ENCODE measurements at regions not wholly inside any gene's neighbourhood (a gene's known extent, or its start where the extent isn't known, plus 50 kb on each side); places are given as distances from the start of the nearest gene placed in this dataset.
A peak's percentile ranks its signal among the peaks of the same experiment; 100 is the strongest.
"Not testable (repeated sequence)": the region's sequence is repeated elsewhere in the genome, so short reads cannot be mapped to it uniquely, and the experiment has no call there.

DNA sequence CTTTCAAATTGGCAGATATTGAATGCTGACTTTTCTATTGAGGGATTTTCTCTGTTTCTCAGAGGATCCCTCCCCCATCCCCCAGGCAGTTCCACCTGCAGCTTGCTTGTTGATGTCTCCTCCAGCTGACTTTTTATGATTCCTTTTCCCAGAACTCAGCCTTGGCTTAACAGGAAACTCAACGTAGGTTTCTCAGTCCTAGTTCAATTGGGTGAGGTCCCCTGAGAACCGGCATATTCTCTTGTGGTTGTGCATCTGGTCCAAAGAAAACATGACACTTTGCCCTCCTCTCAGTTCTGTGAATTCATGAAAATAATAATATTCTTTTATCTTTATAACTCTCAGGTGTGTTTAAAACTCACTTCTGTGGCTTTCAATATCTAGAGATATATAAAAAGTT lies 1222.1 kb downstream of the OTOL1 start:
- DNase-seq (ENCODE audit: low read depth, low spot score): no peak

DNA sequence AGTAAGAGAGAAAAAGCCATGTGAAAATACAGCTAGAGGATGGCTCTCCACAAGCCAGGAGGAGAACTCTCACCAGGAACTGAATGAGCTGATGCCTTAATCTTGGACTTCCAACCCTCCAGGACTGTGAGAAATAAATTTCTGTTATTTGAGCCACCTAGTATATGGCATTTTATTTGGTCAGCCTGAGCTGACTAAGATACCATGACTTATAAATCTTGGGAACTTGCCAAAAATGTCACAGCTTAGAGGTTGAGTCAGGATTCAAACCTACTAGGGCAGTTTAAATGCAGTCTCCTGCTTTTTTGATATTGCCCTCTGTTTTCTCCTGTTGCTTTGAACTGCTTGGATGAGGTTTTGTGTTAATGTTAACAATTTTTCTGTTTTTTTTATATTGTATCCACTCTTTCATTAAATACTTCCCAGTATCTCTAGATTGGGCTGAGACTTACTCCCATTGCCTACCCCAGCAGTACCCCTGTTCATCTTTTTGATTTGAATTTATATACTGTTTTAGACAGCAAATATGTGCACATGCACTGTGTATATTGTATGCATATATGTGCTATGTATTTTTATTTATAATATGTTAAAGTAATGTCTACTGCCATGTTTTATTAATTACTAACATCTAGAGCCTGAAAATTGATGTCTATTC lies 1223.2 kb downstream of the OTOL1 start:
- no peak for DNase-seq (ENCODE audit: low read depth, low spot score)

DNA sequence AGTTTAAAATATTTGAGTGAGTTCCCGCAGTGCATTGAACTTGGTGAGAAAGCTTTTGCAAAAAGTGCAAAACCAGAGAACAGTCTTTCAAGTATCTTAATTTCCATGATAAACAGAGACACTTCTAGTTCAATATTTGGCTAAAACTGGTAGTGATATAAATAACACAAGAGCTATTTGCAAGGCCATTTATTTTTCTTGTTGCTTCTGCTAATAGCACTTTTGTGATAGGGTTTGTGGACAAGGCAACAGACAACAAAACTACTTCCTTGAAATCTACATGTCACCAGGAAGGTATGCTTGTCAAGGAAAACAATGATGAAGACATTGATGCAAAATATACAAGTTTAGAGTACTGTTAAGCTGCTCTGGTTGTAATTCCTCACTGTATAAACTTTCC lies 1225.1 kb downstream of the OTOL1 start:
- DNase-seq (ENCODE audit: low read depth, low spot score): no peak

DNA sequence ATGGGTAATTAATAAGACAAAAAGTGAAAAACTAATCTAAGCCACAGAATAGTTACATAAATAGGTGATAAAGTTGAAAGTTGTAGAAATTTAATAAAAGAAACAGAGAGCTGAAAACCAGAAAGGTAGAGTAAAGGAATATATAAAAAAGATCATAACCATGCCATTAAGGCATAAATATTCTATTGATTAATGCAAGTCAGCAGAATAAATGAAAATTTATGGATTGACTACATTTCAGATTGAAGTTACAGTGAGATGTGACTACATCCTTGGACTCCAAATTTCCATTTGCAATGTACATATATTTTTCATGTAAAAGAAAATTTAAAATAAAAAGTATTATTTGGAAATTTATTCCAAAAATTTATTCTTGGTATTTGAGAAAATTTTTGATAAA lies 1225.7 kb downstream of the OTOL1 start:
- DNase-seq (ENCODE audit: low read depth, low spot score): no peak

DNA sequence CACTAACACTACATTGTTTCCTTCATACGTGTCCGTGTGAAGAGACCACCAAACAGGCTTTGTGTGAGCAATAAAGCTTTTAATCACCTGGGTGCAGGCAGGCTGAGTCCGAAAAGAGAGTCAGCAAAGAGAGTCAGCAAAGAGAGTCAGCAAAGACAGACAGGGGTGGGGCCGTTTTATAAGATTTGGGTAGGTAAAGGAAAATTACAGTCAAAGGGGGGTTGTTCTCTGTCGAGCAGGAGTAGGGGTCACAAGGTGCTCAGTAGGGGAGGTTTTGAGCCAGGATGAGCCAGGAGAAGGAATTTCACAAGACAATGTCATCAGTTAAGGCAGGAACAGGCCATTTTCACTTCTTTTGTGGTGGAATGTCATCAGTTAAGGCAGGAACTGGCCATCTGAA lies 1226.2 kb downstream of the OTOL1 start:
- DNase-seq (ENCODE audit: low read depth, low spot score): peak; percentile 26

DNA sequence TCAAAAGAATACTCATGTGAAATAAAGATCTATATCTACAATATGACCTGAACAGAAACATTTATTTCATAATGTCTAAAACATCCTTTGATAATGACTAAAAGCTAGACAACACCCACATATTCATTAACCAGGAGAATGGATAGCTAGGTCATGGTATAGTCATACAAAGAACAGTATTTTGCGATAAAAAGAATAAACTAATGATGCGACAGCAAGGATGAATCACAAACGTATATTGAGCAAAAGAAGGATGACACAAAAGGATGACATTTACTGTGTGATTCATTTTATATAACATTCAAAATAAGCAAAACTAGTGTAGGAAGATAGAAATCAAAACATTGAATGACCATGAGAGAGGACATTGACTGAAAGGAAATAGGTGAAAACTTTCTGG lies 1233.1 kb downstream of the OTOL1 start:
- DNase-seq (ENCODE audit: low read depth, low spot score): no peak

DNA sequence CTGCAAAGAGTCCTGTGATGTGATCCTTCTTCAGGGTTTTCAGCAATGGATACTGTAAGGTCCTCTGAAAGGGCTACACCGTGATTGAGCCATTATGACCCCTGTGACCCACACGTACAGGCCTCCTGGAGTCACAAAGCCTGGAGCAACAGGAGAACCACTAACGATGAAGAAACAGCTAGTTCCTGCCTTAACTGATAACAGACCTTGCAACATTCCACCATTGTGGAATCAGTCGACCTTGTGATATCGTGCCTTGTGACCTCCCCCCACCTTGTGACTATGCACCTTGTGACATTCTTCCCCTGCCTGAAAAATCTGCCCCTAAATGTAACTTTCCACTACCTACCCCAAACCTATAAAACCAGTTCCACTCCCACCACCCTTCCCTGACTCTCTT lies 1235.4 kb downstream of the OTOL1 start:
- DNase-seq (ENCODE audit: low read depth, low spot score): not testable (repeated sequence)

DNA sequence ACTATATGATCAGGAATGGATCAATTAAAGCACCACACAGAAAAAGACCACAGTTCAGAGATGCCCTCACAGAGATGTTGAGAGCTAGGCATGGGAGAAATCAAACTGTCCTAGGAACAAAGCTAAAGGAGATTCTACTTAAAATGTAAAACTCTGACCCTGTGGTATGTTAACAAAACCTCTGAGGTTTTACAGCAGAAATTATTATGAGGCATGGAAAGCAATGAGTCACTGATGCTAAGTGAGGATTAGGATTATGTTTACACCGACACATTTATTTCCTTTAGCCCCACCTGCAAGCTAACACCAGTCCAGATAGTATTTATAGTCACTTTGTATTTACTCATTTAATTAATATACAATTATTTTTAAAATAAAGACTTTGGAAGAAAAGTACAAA lies 1242.2 kb downstream of the OTOL1 start:
- DNase-seq (ENCODE audit: low read depth, low spot score): no peak

DNA sequence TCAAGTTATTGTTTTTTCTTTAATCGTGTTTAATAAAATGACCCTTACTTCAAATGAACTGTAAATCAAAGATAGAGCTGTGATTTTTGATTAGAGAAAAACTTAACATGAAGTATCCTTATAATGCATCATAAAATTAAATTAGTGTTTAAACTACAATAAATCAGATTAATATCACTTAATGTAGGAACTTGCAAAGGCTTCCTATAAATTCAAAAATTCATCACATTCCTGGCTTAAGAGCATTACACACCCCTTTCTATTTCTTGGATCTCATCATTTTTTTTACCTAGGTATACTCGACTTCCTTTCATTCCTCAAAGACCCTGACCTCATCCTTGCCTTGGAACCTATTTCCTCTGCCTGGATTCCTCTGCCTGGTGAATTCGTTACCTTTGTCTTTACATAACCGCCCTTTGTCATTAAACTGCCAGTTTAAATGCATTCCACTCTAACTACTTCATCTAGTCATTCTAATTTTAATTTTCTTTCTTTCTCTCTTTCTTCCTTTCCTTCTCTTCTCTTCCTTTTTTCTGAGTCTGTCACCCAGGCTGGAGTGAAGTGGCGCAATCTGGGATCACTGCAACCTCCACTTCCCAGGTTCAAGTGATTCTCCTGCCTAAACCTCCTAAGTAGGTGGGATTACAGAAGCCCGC lies 1244.5 kb downstream of the OTOL1 start:
- DNase-seq (ENCODE audit: low read depth, low spot score): peak; percentile 19

DNA sequence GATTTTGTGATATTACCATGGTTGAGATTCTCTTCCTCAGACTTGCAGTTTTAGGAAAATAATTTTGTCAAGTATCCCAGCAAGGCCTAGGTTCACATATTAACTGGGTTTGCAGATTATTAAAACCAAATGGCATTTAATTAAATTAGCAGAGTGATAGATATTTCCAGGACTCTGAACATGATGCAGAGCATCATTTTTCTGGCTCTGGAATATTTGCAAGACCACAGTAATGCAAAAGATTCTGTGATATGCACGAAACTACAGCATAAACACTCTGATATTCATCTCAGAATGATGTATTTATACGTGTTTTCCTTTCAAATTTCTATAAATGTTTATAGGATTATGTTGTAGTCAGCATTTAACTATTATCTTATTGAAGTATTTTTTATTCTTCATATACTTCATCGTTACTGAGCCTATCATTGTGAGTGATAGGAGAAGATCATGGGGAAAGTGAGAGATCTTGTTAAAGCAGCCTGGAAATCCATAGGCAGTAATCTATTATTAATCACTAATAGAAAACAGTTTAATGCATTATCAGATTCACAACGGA lies 1245.6 kb downstream of the OTOL1 start:
- DNase-seq (ENCODE audit: low read depth, low spot score): no peak

DNA sequence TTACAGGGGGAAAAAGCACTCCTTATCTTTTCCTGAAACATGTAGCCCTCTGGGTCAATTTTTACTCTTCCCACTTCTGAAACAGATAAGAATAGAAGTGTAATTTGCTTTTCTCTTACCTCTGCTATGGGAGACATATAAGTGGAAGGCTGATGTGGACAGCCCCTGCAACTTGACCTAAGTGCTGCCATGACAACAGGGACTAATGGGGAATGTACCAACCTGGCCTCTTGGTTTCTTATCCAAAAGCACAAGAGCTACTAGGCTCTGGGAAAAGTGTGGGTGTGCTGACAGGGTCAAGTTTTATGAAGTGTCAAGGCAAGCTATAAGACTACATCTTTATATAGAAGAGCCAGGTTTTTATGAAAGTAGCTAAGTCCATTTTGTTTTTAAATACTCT lies 1246.5 kb downstream of the OTOL1 start:
- no peak for DNase-seq (ENCODE audit: low read depth, low spot score)

DNA sequence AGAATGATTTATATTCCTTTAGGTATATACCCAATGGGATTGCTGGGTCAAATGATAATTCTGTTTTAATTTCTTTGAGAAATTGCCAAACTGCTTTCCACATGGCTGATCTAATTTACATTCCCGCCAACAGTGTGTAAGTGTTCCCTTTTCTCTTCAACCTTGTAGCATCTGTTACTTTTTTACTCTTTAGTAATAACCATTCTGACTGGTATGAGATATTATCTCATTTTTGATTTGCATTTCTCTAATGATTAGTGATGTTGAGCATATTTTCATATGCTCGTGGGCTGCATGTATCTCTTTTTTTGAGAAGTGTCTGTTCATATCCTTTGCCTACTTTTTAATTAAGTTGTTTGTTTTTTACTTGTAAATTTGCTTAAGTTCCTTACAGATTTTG lies 1264.2 kb downstream of the OTOL1 start:
- DNase-seq (ENCODE audit: low read depth, low spot score): no peak

DNA sequence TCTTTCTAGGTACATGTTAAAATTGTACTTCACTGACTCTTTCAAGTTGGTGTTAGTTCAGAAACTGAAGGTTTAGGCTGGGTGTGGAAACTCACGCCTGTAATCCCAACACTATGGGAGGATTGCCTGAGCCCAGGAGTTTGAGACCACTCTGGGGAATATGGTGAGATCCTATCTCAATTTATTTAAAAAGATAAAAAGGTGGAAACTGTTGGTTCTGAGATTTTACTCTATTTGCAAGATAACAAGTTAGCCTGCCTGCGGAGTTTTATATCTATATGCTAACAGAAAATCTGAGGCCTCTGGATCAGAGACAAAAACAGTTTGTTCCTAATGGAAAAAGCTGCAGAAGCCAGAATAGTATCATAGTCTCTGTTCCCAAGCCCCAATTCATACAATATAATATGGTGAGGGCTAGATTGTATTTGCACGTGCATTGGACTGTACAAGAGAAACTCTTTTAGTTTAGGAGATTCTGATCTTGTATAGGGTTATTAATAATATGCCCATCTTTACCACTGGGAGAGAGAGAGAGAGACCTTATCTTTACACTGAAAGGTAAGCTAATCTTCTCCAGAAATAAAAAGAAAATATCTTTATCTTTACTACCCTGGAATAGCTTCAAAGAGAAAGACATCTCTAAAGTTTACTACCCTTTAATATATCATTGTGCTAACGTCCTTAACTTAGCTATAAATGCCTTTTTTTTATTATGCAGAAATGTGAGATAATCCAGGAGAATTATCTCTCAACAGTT lies 1267.6 kb downstream of the OTOL1 start:
- DNase-seq (ENCODE audit: low read depth, low spot score): no peak

DNA sequence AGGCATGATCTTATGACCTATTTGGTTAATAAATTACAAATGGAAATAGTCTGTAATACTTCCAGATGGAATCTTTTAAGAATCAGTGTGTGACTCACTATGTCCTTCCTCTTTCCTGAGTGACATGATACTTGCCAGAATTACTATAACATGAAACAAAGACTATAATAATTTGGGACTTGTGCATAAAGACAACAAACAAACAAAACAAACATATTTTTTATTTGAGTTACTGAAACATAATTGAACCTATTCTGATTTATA lies 1268.1 kb downstream of the OTOL1 start:
- no peak for DNase-seq (ENCODE audit: low read depth, low spot score)

DNA sequence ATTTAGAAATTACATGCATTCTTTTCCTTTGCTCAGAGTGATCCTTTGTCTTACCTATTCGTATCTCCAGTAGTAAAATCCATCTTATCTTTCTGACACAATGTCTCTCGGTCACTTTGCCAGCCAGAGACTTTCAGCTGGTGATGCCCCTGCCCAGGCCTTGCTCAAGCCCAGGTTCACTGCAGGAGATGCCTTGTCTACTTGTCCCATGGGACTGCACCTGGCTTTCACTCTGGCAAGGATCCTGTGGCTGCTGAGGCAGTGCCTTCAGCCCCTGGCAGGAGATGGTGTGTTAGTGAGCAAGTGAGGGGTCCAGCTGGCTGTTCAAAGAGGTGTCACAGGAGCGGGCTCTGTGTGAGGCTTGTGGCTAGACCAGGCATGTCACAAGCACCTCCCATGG lies 1268.9 kb downstream of the OTOL1 start:
- no peak for DNase-seq (ENCODE audit: low read depth, low spot score)

DNA sequence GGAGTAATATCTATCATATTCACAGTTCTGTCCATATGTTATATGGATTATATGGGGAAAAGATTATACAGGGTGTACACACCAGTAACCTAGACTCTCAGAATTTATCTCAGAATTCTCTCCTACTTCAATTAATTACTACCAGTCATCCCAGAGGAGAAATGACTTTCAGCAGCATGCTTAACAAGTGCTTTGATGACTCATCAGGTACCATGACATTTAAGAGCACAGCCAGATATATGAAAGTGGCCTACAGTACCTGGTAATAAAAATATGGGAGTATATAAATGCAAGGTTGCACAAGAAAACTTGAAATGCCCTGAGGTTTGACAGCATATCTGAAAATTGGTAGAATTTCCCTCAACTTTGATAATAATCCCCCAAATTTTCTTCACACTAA lies 1273.0 kb downstream of the OTOL1 start:
- no peak for DNase-seq (ENCODE audit: low read depth, low spot score)

DNA sequence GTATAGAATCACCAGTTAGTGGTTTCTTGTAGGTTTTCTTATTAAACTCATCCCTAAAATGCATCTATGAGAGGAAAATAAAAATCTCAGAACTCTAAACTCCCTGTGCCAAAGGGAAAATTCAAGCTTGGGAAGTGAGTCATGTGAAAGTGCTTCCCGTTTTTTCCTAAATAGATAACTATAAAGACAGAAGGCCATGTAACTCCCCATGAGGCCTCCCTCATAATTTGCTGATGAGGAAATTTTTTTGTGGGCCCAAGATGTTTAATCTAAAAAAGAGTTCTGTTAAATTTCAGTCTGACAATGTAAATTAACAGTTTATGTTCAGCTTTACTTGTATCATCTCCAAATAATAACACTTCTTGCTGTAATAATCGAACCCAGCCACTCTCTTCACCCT lies 1273.9 kb downstream of the OTOL1 start:
- DNase-seq (ENCODE audit: low read depth, low spot score): no peak

DNA sequence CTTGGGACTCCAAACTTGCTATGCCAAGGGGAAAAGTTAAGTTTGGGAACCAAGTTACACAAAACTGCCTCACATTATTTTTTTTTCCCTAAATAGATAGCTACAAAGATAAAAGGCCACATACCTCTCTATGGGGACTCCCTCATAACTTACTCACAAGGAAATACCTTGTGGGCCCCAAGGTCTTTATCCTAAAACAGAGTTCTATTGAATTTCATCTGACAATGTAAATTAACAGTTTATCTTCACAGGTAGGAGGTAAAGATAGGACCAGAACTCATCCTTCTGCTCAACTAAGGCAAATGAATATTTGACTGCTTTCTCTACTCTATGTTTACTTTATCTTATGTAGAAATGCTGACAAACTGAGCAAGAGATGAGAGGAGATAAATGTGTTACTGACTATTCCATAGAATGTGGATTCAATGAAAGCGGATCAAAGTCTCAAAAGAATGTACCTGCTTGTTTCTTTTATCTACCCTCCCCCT lies 1278.0 kb downstream of the OTOL1 start:
- no peak for DNase-seq (ENCODE audit: low read depth, low spot score)

DNA sequence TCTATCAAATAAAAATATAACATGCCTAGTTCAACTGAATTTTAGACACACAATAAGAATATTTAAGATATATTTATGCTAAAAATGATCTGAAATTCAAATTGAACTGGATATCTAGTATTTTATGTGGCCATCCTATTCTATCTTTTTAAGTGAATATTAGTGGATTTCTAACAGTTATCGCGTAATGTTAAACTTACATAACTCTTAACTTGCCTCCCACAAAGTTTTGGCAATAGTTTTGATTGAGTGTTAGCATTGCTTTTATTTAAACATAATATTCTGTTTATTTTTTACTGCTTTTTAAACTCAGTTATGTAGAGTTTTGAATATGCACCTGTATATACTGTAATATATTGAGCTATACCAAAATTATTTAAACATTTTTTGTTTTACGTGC lies 1279.5 kb downstream of the OTOL1 start:
- no peak for DNase-seq (ENCODE audit: low read depth, low spot score)

DNA sequence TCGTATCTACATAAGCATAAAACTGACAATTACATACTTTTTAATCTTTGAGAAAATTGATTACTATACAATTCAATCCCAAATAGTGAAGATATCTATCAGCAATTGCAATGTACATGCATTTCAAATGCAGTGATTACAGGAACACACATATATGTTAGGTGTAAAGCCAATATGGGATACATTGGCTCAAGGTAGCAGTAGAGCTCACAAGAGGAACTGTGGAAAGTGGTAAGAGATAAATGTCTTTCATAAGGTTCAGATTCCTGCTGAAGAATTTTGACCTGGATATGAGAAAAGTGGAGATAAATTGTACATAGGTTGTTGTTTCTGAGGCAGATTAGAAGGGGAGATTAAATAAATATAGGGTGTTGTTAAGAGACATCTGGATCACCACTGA lies 1280.5 kb downstream of the OTOL1 start:
- no peak for DNase-seq (ENCODE audit: low read depth, low spot score)

DNA sequence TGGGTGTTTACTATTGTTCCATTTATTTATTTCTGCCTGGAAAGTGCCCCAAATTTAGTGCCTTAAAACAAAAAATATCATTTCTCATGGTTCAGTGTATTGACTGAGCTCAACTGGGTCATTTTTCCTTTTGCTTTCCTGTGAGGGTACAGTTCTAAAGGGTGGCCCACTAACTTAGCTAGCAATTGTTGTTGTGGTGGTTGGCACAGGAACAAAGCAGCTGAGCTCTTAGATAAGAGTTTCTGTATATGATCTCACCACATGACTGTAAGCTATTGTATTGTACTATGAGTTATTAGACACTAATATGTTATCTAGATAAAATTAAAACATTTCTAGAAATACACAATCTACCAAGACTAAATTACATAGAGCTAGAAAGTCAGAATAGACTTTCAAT lies 1283.7 kb downstream of the OTOL1 start:
- no peak for DNase-seq (ENCODE audit: low read depth, low spot score)

DNA sequence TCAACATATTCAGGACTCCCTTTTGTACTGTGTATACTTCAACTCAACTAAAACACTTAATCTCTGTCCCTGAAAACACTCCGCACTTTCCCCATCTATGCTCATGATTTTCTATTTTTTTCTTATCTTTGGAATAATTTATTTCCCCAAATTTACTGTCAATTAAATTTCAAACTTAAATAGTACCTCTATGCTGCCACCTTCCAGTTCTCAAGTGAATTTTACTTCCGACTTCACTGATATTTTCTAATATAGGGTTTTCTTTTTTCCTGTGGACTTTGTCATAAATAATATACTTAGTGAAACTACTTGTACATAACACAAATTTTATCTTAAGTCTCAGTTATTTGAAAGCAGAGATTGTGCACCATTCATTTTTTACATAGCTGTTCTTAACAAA lies 1303.3 kb downstream of the OTOL1 start:
- DNase-seq (ENCODE audit: low read depth, low spot score): no peak

Data from ELF-1 (cell line).